Smooth muscle cell (in vitro differentiated cells): ENCODE measurements at regions not wholly inside any gene's neighbourhood (a gene's known extent, or its start where the extent isn't known, plus 50 kb on each side); places are given as distances from the start of the nearest gene placed in this dataset.

Experiments used
- DNase-seq: peaks from one replicate; lab custom pipeline; 2025; ENCODE audit not compliant: unreplicated experiment; lab: John Stamatoyannopoulos, UW
- H2AFZ ChIP-seq: fragments of 200-600 bp; sonication (generic); 2 replicates; pipeline ENCODE4 v1.6.0; 2016; ENCODE audit warnings: antibody characterized with exemption, low read depth, mild to moderate bottlenecking
- H3F3A ChIP-seq: fragments of 200-600 bp; sonication (generic); 2 replicates; pipeline ENCODE4 v1.6.0; 2017; ENCODE audit warnings: antibody characterized with exemption, low read depth
- H3K27ac ChIP-seq: fragments of 200-600 bp; sonication (generic); 2 replicates; pipeline ENCODE4 v1.5.1; 2016; ENCODE audit warnings: low read depth, mild to moderate bottlenecking
- H3K27me3 ChIP-seq: fragments of 200-600 bp; sonication (generic); 2 replicates; pipeline ENCODE4 v1.6.1; 2016; ENCODE audit warnings: low read depth, mild to moderate bottlenecking
- H3K36me3 ChIP-seq: fragments of 200-600 bp; sonication (generic); 2 replicates; pipeline ENCODE4 v1.5.1; 2016; ENCODE audit warnings: low read depth
- H3K4me1 ChIP-seq: fragments of 200-600 bp; sonication (generic); 2 replicates; pipeline ENCODE4 v1.5.1; 2016; ENCODE audit warnings: low read depth
- H3K4me2 ChIP-seq: fragments of 200-600 bp; sonication (generic); 2 replicates; pipeline ENCODE4 v1.6.0; 2016; ENCODE audit warnings: mild to moderate bottlenecking
- H3K4me3 ChIP-seq: fragments of 200-600 bp; sonication (generic); 2 replicates; pipeline ENCODE4 v1.5.1; 2016; ENCODE audit warnings: mild to moderate bottlenecking
- H3K79me2 ChIP-seq: fragments of 200-600 bp; sonication (generic); 2 replicates; pipeline ENCODE4 v1.6.0; 2016; ENCODE audit warnings: low read depth, mild to moderate bottlenecking
- H3K9ac ChIP-seq: fragments of 200-600 bp; sonication (generic); 2 replicates; pipeline ENCODE4 v1.6.0; 2016; ENCODE audit warnings: low read depth
- H3K9me3 ChIP-seq: fragments of 200-600 bp; sonication (generic); replicated peaks from 2 replicates; pipeline ENCODE4 v1.5.1; 2016; ENCODE audit warnings: low read depth
- H4K20me1 ChIP-seq: fragments of 200-600 bp; sonication (generic); 2 replicates; pipeline ENCODE4 v1.6.0; 2016; ENCODE audit warnings: low read depth
- WGBS: methylation state at CpG from one replicate; pipeline ENCODE4 v1.1.7; 2016; ENCODE audit warnings: low lambda C conversion rate; 5-methylcytosine and 5-hydroxymethylcytosine counted together
- TF ChIP-seq, protein P1 (sequence below): fragments of 200-600 bp; sonication (generic); IDR thresholded peaks from 2 replicates; pipeline ENCODE4 v1.5.1; 2017; ENCODE audit warnings: borderline replicate concordance, mild to moderate bottlenecking, antibody characterized with exemption; ENCODE audit not compliant: insufficient read depth, poor library complexity, severe bottlenecking

DNA sequence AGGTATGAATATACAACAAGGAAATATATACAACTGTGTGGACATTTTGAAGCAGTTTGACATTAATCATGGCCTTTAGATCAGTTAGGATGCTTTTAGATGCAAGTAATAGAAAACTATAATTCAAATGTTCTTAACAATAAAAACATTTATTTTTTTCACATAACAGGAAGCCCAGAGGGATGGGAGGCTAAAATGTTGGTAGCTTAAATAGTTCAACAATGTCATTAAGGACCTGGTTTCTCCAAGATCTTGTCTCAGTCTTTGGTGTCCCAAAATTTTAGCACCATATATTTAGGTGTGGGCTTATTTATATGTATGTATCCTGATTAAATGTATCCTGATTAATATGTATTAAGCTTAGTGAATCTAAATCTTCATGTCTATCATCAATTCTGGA lies 292.4 kb downstream of the NUAK1 start:
- H2AFZ ChIP-seq = no peak overlapping the region
- no peaks in the 10 kb centered on the region for H3K27me3 ChIP-seq
- DNase-seq = no peak
- no peaks in the 10 kb centered on the region for H3K79me2 ChIP-seq
- TF ChIP-seq, protein P1, sequence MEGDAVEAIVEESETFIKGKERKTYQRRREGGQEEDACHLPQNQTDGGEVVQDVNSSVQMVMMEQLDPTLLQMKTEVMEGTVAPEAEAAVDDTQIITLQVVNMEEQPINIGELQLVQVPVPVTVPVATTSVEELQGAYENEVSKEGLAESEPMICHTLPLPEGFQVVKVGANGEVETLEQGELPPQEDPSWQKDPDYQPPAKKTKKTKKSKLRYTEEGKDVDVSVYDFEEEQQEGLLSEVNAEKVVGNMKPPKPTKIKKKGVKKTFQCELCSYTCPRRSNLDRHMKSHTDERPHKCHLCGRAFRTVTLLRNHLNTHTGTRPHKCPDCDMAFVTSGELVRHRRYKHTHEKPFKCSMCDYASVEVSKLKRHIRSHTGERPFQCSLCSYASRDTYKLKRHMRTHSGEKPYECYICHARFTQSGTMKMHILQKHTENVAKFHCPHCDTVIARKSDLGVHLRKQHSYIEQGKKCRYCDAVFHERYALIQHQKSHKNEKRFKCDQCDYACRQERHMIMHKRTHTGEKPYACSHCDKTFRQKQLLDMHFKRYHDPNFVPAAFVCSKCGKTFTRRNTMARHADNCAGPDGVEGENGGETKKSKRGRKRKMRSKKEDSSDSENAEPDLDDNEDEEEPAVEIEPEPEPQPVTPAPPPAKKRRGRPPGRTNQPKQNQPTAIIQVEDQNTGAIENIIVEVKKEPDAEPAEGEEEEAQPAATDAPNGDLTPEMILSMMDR = no peak
- H3K4me3 ChIP-seq = no peak overlapping the region
- H3K27ac ChIP-seq = no peak overlapping the region
- no peaks in the 10 kb centered on the region for H3K36me3 ChIP-seq
- H3K4me1 ChIP-seq = no peaks in the 10 kb centered on the region
- no peaks in the 10 kb centered on the region for H4K20me1 ChIP-seq
- H3K9ac ChIP-seq = no peak overlapping the region
- no peak overlapping the region for H3K4me2 ChIP-seq
- H3K9me3 ChIP-seq = no peaks in the 10 kb centered on the region
- H3F3A ChIP-seq = no peaks in the 10 kb centered on the region

DNA sequence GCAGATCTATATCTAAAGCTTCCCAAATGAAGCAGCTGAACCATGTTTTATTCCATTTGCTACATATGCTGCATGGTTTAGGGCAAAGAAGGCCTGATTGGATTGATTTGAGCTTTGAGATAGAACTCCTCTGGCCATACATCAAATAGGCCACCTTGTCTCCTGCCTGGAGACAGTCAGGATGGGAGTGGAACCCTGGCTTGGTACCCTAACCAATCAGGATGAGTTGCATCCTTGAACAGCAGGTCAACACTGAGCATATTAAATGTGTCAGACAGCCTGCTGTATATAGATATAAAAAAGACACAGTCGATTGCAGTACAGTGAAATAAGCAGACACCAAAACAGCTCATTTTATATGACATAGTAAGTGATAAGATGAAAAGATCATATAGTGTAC lies 291.7 kb downstream of the NUAK1 start:
- 96% methylated on average over 1 of the region's 1 CpG for WGBS
- TF ChIP-seq, protein P1 = no peak
- H3K79me2 ChIP-seq = no peaks in the 10 kb centered on the region

DNA sequence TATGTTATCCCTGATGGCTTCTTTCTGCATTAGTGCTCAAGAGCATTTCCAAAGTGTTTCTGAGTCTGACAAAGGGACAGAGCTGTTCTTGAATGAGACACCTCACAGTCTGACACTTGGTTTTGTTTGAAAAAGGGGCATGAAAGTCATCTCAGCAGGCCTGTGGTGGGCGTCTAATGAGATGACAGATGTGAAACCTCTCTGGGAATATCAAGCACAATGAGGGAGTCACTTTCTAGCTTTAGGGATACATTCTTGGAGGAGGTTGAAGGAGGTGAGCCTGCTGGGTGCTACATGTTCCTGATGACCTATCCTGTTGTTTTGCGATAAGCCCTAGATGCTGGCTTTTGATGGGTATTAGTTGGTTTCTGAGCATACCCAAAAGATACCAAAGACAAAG lies 290.5 kb downstream of the NUAK1 start:
- no peak overlapping the region for H3K9ac ChIP-seq
- no peaks in the 10 kb centered on the region for H4K20me1 ChIP-seq
- no peaks in the 10 kb centered on the region for H3K79me2 ChIP-seq
- TF ChIP-seq, protein P1 = no peak
- H3K27me3 ChIP-seq = no peaks in the 10 kb centered on the region
- H3K4me1 ChIP-seq = no peaks in the 10 kb centered on the region
- no peak overlapping the region for H2AFZ ChIP-seq
- H3F3A ChIP-seq = no peaks in the 10 kb centered on the region
- H3K9me3 ChIP-seq = no peaks in the 10 kb centered on the region
- no peak overlapping the region for H3K27ac ChIP-seq
- no peaks in the 10 kb centered on the region for H3K36me3 ChIP-seq
- no peak for DNase-seq
- H3K4me2 ChIP-seq = no peak overlapping the region
- no peak overlapping the region for H3K4me3 ChIP-seq
- 91% methylated on average over 2 of the region's 2 CpGs for WGBS

More for the DNA sequence above, 291.7 kb downstream of the NUAK1 start:
- Histone ChIP-seq H3K9ac (no peak overlapping the region), H3K4me1 (no peaks in the 10 kb centered on the region), H3K27me3 (no peaks in the 10 kb centered on the region), H3K36me3 (no peaks in the 10 kb centered on the region), H3F3A (no peaks in the 10 kb centered on the region), H3K4me3 (no peak overlapping the region), H2AFZ (no peak overlapping the region), H4K20me1 (no peaks in the 10 kb centered on the region), H3K4me2 (no peak overlapping the region), H3K9me3 (no peaks in the 10 kb centered on the region), H3K27ac (no peak overlapping the region)
- no peak for DNase-seq

DNA sequence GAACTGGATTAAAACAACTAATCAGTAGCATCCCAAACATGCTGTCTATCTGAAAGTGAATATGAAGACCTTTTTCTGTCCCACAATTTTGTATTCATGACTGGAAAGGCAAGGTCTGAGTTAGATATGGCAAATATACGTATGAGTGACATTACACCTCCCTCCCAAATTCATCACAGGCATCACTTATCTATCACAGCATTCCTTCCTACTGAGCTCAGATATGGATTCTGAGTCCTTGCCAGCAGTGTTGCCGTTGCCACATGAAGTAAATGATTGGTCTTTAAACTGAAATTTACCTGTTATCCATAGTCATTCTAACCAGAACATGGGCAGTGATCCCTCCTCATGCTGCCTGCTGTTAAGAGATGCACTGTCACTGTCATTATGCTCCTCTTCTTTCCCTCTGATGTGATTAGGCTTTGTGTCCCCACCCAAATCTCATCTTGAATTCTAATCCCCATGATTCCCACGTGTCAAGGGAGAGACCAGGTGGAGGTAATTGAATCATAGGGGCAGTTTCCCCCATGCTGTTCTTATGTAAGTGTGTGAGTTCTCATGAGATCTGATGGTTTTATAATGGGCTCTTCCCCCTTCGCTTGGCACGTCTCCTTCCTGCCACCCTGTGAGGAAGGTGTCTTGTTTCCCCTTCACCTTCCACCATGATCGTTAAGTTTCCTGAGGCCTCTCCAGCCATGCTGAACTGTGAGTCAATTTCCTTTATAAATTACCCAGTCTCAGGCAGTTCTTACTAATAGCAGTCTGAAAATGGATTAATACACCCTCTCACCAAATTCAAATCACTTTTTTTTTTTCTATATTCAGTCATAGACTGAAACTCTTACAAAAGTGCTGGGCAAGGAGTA lies 288.4 kb downstream of the NUAK1 start:
- TF ChIP-seq, protein P1 = no peak
- 80% methylated on average over 6 of the region's 6 CpGs for WGBS
- no peaks in the 10 kb centered on the region for H4K20me1 ChIP-seq
- no peak overlapping the region for H3K4me2 ChIP-seq
- no peak overlapping the region for H3K27ac ChIP-seq
- no peak overlapping the region for H2AFZ ChIP-seq
- no peak for DNase-seq
- no peaks in the 10 kb centered on the region for H3K79me2 ChIP-seq
- H3K36me3 ChIP-seq = no peaks in the 10 kb centered on the region
- H3K4me1 ChIP-seq = no peaks in the 10 kb centered on the region
- H3K4me3 ChIP-seq = no peak overlapping the region
- H3K9me3 ChIP-seq = no peaks in the 10 kb centered on the region
- H3F3A ChIP-seq = no peaks in the 10 kb centered on the region
- no peak overlapping the region for H3K9ac ChIP-seq
- H3K27me3 ChIP-seq = no peaks in the 10 kb centered on the region
